ENCODE measurements at regions not wholly inside any gene's neighbourhood (a gene's known extent, or its start where the extent isn't known, plus 50 kb on each side); places are given as distances from the start of the nearest gene placed in this dataset.

- Histone ChIP-seq H3K18ac (ENCODE audit: low read length) (peak overlapping the region; percentile 66), H2BK12ac (ENCODE audit: low read length) (no peak overlapping the region), H3K4me1 (ENCODE audit: control insufficient read depth in 2 of 2, insufficient read depth in 1 of 2, low read depth in 1 of 2, low read length in 2 of 2) (no peaks in the 10 kb centered on the region), H2BK15ac (ENCODE audit: low read length) (peak overlapping the region; percentile 50), H3K9ac (ENCODE audit: low read depth, low read length, poor library complexity) (peak overlapping the region; percentile 72), H2AFZ (ENCODE audit: low read length) (peak overlapping the region; percentile 39), H4K91ac (ENCODE audit: low read depth, low read length, poor library complexity) (no peak overlapping the region), H3K23ac (ENCODE audit: low read depth, low read length, poor library complexity) (peak overlapping the region; percentile 34), H3K27me3 (ENCODE audit: control insufficient read depth in 3 of 3, insufficient read depth in 3 of 3, low read depth in 1 of 3, low read length in 3 of 3) (peaks cover 0 to 26% (median 4%) of the 10 kb centered on the region in 3 experiments), H2AK5ac (ENCODE audit: low read depth, low read length) (peak overlapping the region; percentile 69), H3K27ac (replicated peaks; ENCODE audit: low read length) (no peak overlapping the region), H3K14ac (ENCODE audit: low read length) (peak overlapping the region; percentile 73), H2BK120ac (ENCODE audit: low read depth, low read length) (no peak overlapping the region), H3K9me3 (replicated peaks in 1 of 2; ENCODE audit: control insufficient read depth in 2 of 2, insufficient read depth in 1 of 2, low read depth in 1 of 2, low read length in 2 of 2) (no peaks in the 10 kb centered on the region), H3K36me3 (replicated peaks in 1 of 2; ENCODE audit: control insufficient read depth in 2 of 2, insufficient read depth in 2 of 2, low read length in 2 of 2) (no peaks in the 10 kb centered on the region), H3K79me1 (ENCODE audit: low read depth, low read length) (peaks cover 1% of the 10 kb centered on the region), H4K8ac (ENCODE audit: low read depth, low read length) (no peak overlapping the region), H2BK5ac (ENCODE audit: low read length) (no peak overlapping the region), H3K4me2 (ENCODE audit: insufficient read depth, low read length, poor library complexity, severe bottlenecking) (no peak overlapping the region), H3K4me3 (ENCODE audit: low read length in 2 of 2) (no peak overlapping the region), H3K4ac (ENCODE audit: low read length) (no peak overlapping the region)
- no peak for DNase-seq (ENCODE audit: low spot score)
- no CpG with 5 or more reads among the region's 45 CpGs for WGBS, 2 donors (ENCODE audit: extremely low coverage in 2 of 2, insufficient read length in 2 of 2, insufficient replicate concordance in 1 of 2)
Measured at GRCh38 chr18:79626905-79627749, 52.5 kb upstream of the CTDP1 start.

GRCh38 chr18:79627750-79628294 lies 51.8 kb upstream of the CTDP1 start:
- peak overlapping the region; percentile 69 for H2AK5ac ChIP-seq (ENCODE audit: low read depth, low read length)
- H4K8ac ChIP-seq (ENCODE audit: low read depth, low read length), result no peak overlapping the region
- no peak overlapping the region for H4K91ac ChIP-seq (ENCODE audit: low read depth, low read length, poor library complexity)
- no peak overlapping the region for H2BK120ac ChIP-seq (ENCODE audit: low read depth, low read length)
- WGBS, 2 donors (ENCODE audit: extremely low coverage in 2 of 2, insufficient read length in 2 of 2, insufficient replicate concordance in 1 of 2), result no CpG with 5 or more reads among the region's 19 CpGs
- peak overlapping the region; percentile 73 for H3K14ac ChIP-seq (ENCODE audit: low read length)
- no peak overlapping the region for H3K4me2 ChIP-seq (ENCODE audit: insufficient read depth, low read length, poor library complexity, severe bottlenecking)
- no peak overlapping the region for H3K23ac ChIP-seq (ENCODE audit: low read depth, low read length, poor library complexity)
- H3K27me3 ChIP-seq (ENCODE audit: control insufficient read depth in 3 of 3, insufficient read depth in 3 of 3, low read depth in 1 of 3, low read length in 3 of 3), result peaks cover 0 to 26% (median 4%) of the 10 kb centered on the region in 3 experiments
- H3K4me3 ChIP-seq (ENCODE audit: low read length in 2 of 2), result no peak overlapping the region
- no peak overlapping the region for H2BK12ac ChIP-seq (ENCODE audit: low read length)
- H3K36me3 ChIP-seq (replicated peaks in 1 of 2; ENCODE audit: control insufficient read depth in 2 of 2, insufficient read depth in 2 of 2, low read length in 2 of 2), result no peaks in the 10 kb centered on the region
- no peak overlapping the region for H2AFZ ChIP-seq (ENCODE audit: low read length)
- H3K4me1 ChIP-seq (ENCODE audit: control insufficient read depth in 2 of 2, insufficient read depth in 1 of 2, low read depth in 1 of 2, low read length in 2 of 2), result no peaks in the 10 kb centered on the region
- H3K18ac ChIP-seq (ENCODE audit: low read length), result peak overlapping the region; percentile 39
- peaks cover 1% of the 10 kb centered on the region for H3K79me1 ChIP-seq (ENCODE audit: low read depth, low read length)
- H3K9ac ChIP-seq (ENCODE audit: low read depth, low read length, poor library complexity), result no peak overlapping the region
- no peak overlapping the region for H2BK5ac ChIP-seq (ENCODE audit: low read length)
- H2BK15ac ChIP-seq (ENCODE audit: low read length), result no peak overlapping the region
- H3K27ac ChIP-seq (replicated peaks; ENCODE audit: low read length), result no peak overlapping the region
- no peaks in the 10 kb centered on the region for H3K9me3 ChIP-seq (replicated peaks in 1 of 2; ENCODE audit: control insufficient read depth in 2 of 2, insufficient read depth in 1 of 2, low read depth in 1 of 2, low read length in 2 of 2)
- no peak for DNase-seq (ENCODE audit: low spot score)
- no peak overlapping the region for H3K4ac ChIP-seq (ENCODE audit: low read length)

GRCh38 chr18:79628416-79629248 lies 51.0 kb upstream of the CTDP1 start:
- H3K79me1 ChIP-seq (ENCODE audit: low read depth, low read length), result no peaks in the 10 kb centered on the region
- H3K9ac ChIP-seq (ENCODE audit: low read depth, low read length, poor library complexity), result no peak overlapping the region
- H3K23ac ChIP-seq (ENCODE audit: low read depth, low read length, poor library complexity), result no peak overlapping the region
- no peak overlapping the region for H2AK5ac ChIP-seq (ENCODE audit: low read depth, low read length)
- H2AFZ ChIP-seq (ENCODE audit: low read length), result no peak overlapping the region
- H3K4me3 ChIP-seq (ENCODE audit: low read length in 2 of 2), result no peak overlapping the region
- peaks cover 0 to 26% (median 4%) of the 10 kb centered on the region in 3 experiments for H3K27me3 ChIP-seq (ENCODE audit: control insufficient read depth in 3 of 3, insufficient read depth in 3 of 3, low read depth in 1 of 3, low read length in 3 of 3)
- H2BK12ac ChIP-seq (ENCODE audit: low read length), result no peak overlapping the region
- H3K4me1 ChIP-seq (ENCODE audit: control insufficient read depth in 2 of 2, insufficient read depth in 1 of 2, low read depth in 1 of 2, low read length in 2 of 2), result no peaks in the 10 kb centered on the region
- peak overlapping the region; percentile 49 for H3K18ac ChIP-seq (ENCODE audit: low read length)
- no peak for DNase-seq (ENCODE audit: low spot score)
- no peak overlapping the region for H3K4ac ChIP-seq (ENCODE audit: low read length)
- no peak overlapping the region for H3K27ac ChIP-seq (replicated peaks; ENCODE audit: low read length)
- peaks cover 0 to 1% of the 10 kb centered on the region in 2 donors for H3K9me3 ChIP-seq (replicated peaks in 1 of 2; ENCODE audit: control insufficient read depth in 2 of 2, insufficient read depth in 1 of 2, low read depth in 1 of 2, low read length in 2 of 2)
- no peak overlapping the region for H4K91ac ChIP-seq (ENCODE audit: low read depth, low read length, poor library complexity)
- no peak overlapping the region for H4K8ac ChIP-seq (ENCODE audit: low read depth, low read length)
- no peak overlapping the region for H2BK120ac ChIP-seq (ENCODE audit: low read depth, low read length)
- H2BK15ac ChIP-seq (ENCODE audit: low read length), result no peak overlapping the region
- no peak overlapping the region for H2BK5ac ChIP-seq (ENCODE audit: low read length)
- no peak overlapping the region for H3K14ac ChIP-seq (ENCODE audit: low read length)
- no peaks in the 10 kb centered on the region for H3K36me3 ChIP-seq (replicated peaks in 1 of 2; ENCODE audit: control insufficient read depth in 2 of 2, insufficient read depth in 2 of 2, low read length in 2 of 2)
- H3K4me2 ChIP-seq (ENCODE audit: insufficient read depth, low read length, poor library complexity, severe bottlenecking), result no peak overlapping the region
- no CpG with 5 or more reads among the region's 31 CpGs for WGBS, 2 donors (ENCODE audit: extremely low coverage in 2 of 2, insufficient read length in 2 of 2, insufficient replicate concordance in 1 of 2)

GRCh38 chr18:79629249-79629558 lies 50.4 kb upstream of the CTDP1 start:
- H3K79me1 ChIP-seq (ENCODE audit: low read depth, low read length), result no peaks in the 10 kb centered on the region
- DNase-seq (ENCODE audit: low spot score), result no peak
- H3K4me3 ChIP-seq (ENCODE audit: low read length in 2 of 2), result no peak overlapping the region
- H3K14ac ChIP-seq (ENCODE audit: low read length), result no peak overlapping the region
- peaks cover 0 to 26% (median 4%) of the 10 kb centered on the region in 3 experiments for H3K27me3 ChIP-seq (ENCODE audit: control insufficient read depth in 3 of 3, insufficient read depth in 3 of 3, low read depth in 1 of 3, low read length in 3 of 3)
- no peak overlapping the region for H2BK5ac ChIP-seq (ENCODE audit: low read length)
- H3K36me3 ChIP-seq (replicated peaks in 1 of 2; ENCODE audit: control insufficient read depth in 2 of 2, insufficient read depth in 2 of 2, low read length in 2 of 2), result no peaks in the 10 kb centered on the region
- H3K23ac ChIP-seq (ENCODE audit: low read depth, low read length, poor library complexity), result no peak overlapping the region
- H3K4me2 ChIP-seq (ENCODE audit: insufficient read depth, low read length, poor library complexity, severe bottlenecking), result no peak overlapping the region
- WGBS, 2 donors (ENCODE audit: extremely low coverage in 2 of 2, insufficient read length in 2 of 2, insufficient replicate concordance in 1 of 2), result no CpG with 5 or more reads among the region's 10 CpGs
- no peak overlapping the region for H2AK5ac ChIP-seq (ENCODE audit: low read depth, low read length)
- H3K4me1 ChIP-seq (ENCODE audit: control insufficient read depth in 2 of 2, insufficient read depth in 1 of 2, low read depth in 1 of 2, low read length in 2 of 2), result no peaks in the 10 kb centered on the region
- peaks cover 0 to 3% of the 10 kb centered on the region in 2 donors for H3K9me3 ChIP-seq (replicated peaks in 1 of 2; ENCODE audit: control insufficient read depth in 2 of 2, insufficient read depth in 1 of 2, low read depth in 1 of 2, low read length in 2 of 2)
- no peak overlapping the region for H4K91ac ChIP-seq (ENCODE audit: low read depth, low read length, poor library complexity)
- H3K27ac ChIP-seq (replicated peaks; ENCODE audit: low read length), result no peak overlapping the region
- H3K9ac ChIP-seq (ENCODE audit: low read depth, low read length, poor library complexity), result no peak overlapping the region
- no peak overlapping the region for H2BK120ac ChIP-seq (ENCODE audit: low read depth, low read length)
- H3K18ac ChIP-seq (ENCODE audit: low read length), result no peak overlapping the region
- H4K8ac ChIP-seq (ENCODE audit: low read depth, low read length), result no peak overlapping the region
- H2AFZ ChIP-seq (ENCODE audit: low read length), result no peak overlapping the region
- no peak overlapping the region for H2BK12ac ChIP-seq (ENCODE audit: low read length)
- H3K4ac ChIP-seq (ENCODE audit: low read length), result no peak overlapping the region
- H2BK15ac ChIP-seq (ENCODE audit: low read length), result no peak overlapping the region

All from neuronal stem cell (in vitro differentiated cells).